PC-3 (cell line): ENCODE measurements at regions not wholly inside any gene's neighbourhood (a gene's known extent, or its start where the extent isn't known, plus 50 kb on each side); places are given as distances from the start of the nearest gene placed in this dataset.

Experiments
- CTCF ChIP-seq: fragments of 300-600 bp; sonication (generic); conservative IDR thresholded peaks from 2 replicates; pipeline ENCODE4 v1.5.1; 2017; ENCODE audit warnings: antibody characterized with exemption, low read depth, mild to moderate bottlenecking, low read length
- EZH2 ChIP-seq: fragments of 300-600 bp; sonication (generic); IDR thresholded peaks from one replicate; pipeline ENCODE4 v1.6.1; 2017; ENCODE audit warnings: antibody characterized with exemption, mild to moderate bottlenecking, low read length; ENCODE audit not compliant: unreplicated experiment

- TF ChIP-seq CTCF (no peak), EZH2 (no peak)
These were observed 692.5 kb downstream of the INHBA start for GRCh38 chr7:41010418-41010817.
